NB4 (cell line): ENCODE measurements at regions not wholly inside any gene's neighbourhood (a gene's known extent, or its start where the extent isn't known, plus 50 kb on each side); places are given as distances from the start of the nearest gene placed in this dataset.
A peak's percentile ranks its signal among the peaks of the same experiment; 100 is the strongest.
"Not testable (repeated sequence)": the region's sequence is repeated elsewhere in the genome, so short reads cannot be mapped to it uniquely, and the experiment has no call there.

ENCODE experiments used
- DNase-seq: peaks from one replicate; pipeline ENCODE4 v3.0.0; 2010; ENCODE audit warnings: low read depth
- H3K4me3 ChIP-seq: one replicate; pipeline ENCODE4 v1.5.1; 2011; ENCODE audit warnings: mild to moderate bottlenecking, low read depth, low read length, moderate library complexity
- CTCF ChIP-seq: IDR thresholded peaks from one replicate; pipeline ENCODE4 v1.5.1; 2012; ENCODE audit warnings: low read depth, low read length

- not testable (repeated sequence) for H3K4me3 ChIP-seq
- peak; percentile 31 for DNase-seq
- TF ChIP-seq CTCF, result peak; percentile 35
Observed at GRCh38 chr2:89957236-89957635, 1265.8 kb downstream of the RPIA start.

DNA sequence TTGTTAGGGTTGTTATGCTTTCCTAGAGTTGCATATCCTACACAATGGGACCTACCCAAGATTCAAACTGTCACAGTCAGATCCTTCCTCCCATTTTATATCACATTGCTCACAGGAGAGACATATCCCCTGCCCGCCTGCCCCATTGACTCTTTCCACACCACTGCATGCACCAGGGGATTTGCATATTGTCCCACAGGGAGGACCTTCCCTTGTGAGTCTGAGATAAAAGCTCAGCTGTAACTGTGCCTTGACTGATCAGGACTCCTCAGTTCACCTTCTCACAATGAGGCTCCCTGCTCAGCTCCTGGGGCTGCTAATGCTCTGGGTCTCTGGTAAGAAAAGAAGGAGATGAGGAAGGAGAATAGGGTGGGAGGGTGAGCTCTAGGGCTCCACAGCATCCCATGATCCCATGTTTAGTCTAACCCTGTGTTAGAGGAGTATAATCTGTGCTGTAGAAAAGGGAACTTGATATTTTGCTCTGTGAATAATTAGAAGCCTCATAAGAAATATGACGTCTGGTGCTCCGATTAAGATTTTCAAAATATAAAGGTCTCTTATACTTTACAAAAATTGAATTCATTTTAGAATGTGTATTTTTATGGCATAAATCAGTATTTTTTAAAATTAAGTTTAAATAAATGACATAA is 1268.4 kb downstream of the RPIA start:
- not testable (repeated sequence) for DNase-seq, H3K4me3 ChIP-seq

- H3K4me3 ChIP-seq, DNase-seq: not testable (repeated sequence)
Observed at GRCh38 chr2:89960570-89960969, 1269.1 kb downstream of the RPIA start.

DNA sequence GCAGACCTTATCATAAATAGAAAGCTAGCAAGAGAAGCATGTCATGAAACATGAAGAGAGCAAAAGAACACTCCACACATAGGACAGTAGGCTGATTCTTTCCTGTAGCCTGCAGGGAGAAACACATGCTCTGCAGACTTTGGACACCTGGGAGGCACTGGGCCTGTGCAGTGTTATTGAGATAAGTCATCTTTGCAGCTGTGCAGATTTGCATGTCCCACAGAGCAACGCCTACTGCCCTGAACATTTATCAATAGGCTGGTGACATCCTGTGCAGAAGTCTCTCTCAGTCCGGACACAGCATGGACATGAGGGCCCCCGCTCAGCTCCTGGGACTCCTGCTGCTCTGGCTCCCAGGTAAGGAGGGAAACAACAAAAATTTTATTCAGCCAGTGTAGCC is 1277.1 kb downstream of the RPIA start:
- not testable (repeated sequence) for DNase-seq, H3K4me3 ChIP-seq

- peak; percentile 1 for DNase-seq
- H3K4me3 ChIP-seq, result not testable (repeated sequence)
Observed at GRCh38 chr2:89969190-89969589, 1277.7 kb downstream of the RPIA start.

DNA sequence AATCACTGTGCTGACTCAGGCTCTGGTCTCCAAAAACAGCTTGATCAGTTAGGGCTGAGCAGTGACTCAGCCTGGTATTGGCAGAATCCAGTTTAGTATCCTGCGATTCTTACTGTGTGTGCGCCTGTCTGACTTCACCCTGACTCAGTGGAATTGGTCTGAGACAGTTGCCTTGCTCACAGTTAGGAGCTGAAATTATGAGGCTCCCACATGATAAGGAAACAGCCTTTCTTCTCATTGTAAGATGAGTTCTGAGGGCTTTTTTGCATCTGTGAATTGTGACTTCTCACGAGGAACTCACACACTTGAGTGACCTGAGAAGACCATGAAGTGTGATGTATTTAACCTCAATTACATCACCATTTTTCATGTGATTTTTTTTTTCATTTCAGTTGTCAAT is 1282.4 kb downstream of the RPIA start:
- DNase-seq, result not testable (repeated sequence)

GRCh38 chr2:89979826-89980537 is 1288.5 kb downstream of the RPIA start:
- H3K4me3 ChIP-seq, DNase-seq: not testable (repeated sequence)

More for the DNA sequence above, 1282.4 kb downstream of the RPIA start:
- not testable (repeated sequence) for H3K4me3 ChIP-seq

DNA sequence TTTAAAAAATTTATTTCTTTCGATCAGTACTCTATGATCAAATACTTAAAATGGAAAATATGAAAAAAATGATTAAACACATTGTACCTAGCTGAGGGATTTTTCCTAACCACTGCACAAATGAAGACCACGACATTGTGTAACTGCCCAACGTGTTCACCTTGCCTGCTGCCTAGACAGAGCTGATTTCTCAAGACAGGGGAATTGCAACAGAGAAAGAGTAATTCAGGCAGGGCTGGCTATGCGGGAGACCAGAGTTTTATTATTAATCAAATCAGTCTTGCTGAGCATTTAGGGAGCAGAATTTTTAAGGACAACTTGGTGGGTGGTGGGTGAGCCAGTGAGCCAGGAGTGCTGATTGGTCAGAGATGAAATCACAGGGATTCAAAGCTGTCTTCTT is 1290.8 kb downstream of the RPIA start:
- not testable (repeated sequence) for H3K4me3 ChIP-seq
- peak; percentile 58 for DNase-seq

DNA sequence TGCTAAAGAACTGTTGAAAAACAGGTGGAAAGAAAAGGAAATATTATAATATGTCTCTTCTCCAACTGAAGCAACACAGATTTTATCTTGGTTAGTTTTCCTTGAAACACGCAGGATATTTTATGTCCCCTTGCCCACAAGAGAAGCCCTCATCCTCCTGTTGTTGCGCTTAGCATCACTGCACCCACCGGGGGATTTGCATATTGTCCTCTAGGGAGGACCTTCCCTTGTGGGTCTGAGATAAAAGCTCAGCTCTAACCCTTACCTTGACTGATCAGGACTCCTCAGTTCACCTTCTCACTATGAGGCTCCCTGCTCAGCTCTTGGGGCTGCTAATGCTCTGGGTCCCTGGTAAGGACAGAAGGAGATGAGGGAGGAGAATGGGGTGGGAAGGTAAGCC is 1294.2 kb downstream of the RPIA start:
- not testable (repeated sequence) for H3K4me3 ChIP-seq, DNase-seq

GRCh38 chr2:89986532-89986931 is 1295.1 kb downstream of the RPIA start:
- H3K4me3 ChIP-seq, DNase-seq: not testable (repeated sequence)

DNA sequence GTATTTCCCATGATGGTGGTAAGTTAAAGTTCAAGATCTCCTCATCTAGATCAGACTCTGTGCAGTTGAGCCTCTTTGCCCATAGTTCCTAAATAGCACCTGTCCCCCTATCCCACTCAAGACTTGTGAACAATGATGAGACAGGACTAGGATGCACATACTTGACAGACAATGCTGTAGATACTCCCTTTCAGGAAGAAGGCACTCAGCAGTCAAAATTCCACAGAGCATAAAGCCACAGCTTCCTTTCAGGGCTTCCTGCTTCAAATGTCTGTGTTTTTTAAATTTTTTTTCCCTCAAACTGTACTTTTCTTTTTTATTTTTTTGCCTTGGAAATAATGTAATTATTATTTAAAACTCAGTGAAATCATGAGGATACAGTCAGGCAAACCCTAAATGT is 1305.3 kb downstream of the RPIA start:
- DNase-seq, H3K4me3 ChIP-seq: not testable (repeated sequence)

DNA sequence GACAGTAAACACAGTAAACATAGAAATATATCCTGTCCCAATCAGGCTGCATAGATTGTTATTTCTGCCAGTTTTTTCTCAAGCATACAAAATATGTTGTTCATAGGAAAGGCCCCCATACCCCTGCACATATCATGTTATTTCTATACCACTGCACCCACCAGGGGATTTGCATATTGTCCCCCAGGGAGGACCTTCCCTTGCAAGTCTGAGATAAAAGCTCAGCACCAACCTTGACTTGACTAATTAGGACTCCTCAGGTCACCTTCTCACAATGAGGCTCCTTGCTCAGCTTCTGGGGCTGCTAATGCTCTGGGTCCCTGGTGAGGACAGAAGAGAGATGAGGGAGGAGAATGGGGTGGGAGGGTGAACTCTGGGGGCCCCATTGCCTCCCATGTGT is 1313.1 kb downstream of the RPIA start:
- DNase-seq, result not testable (repeated sequence)

GRCh38 chr2:90010442-90011100 is 1319.1 kb downstream of the RPIA start:
- not testable (repeated sequence) for H3K4me3 ChIP-seq

More for the DNA sequence above, 1313.1 kb downstream of the RPIA start:
- not testable (repeated sequence) for H3K4me3 ChIP-seq

DNA sequence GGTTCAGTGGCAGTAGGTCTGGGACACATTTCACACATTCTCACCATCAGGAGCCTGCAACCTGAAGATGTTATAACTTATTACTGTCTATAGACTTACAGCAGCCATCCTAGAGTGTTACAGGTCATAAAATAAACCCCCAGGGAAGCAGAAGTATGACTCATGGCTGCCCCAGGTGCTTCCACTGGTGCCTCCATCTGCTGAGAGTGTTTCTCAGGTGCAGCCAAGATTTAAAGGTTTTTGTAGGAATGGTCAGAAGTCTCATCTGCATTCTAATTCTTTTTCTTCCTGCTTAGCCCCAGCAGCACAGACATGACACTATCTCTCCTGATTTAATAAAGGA is 1319.6 kb downstream of the RPIA start:
- not testable (repeated sequence) for DNase-seq, H3K4me3 ChIP-seq

More at GRCh38 chr2:90010442-90011100, 1319.1 kb downstream of the RPIA start:
- not testable (repeated sequence) for DNase-seq

DNA sequence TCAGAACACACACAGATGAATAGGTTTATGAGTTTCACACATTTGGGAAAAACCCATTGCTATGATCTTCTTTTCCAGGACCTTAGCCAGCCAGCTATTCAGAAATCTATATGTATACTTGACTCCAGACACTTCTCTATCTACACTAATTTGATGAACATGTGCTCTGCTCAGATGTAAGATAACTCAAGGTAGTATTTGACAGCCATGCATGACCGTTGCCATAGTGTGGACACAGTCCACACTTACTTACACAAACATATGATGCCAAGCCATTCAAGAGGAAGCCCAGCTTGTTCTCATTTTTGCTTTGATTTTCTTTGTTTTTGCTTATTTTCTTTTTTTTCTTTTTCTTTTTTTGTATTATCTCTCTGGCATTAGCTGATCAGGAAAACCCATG is 1328.4 kb downstream of the RPIA start:
- DNase-seq, H3K4me3 ChIP-seq: not testable (repeated sequence)
